GM18861 (cell line): ENCODE measurements at regions not wholly inside any gene's neighbourhood (a gene's known extent, or its start where the extent isn't known, plus 50 kb on each side); places are given as distances from the start of the nearest gene placed in this dataset.
"Not testable (repeated sequence)": the region's sequence is repeated elsewhere in the genome, so short reads cannot be mapped to it uniquely, and the experiment has no call there.

Experiments used
- ATAC-seq: cut with Tn5 transposase; IDR thresholded peaks from one replicate; pipeline ENCODE4 v1.9.1; 2021; ENCODE audit not compliant: unreplicated experiment

- no peak for ATAC-seq
Measured at GRCh38 chr6:6810727-6811126, 222.2 kb downstream of the LY86 start.

- ATAC-seq, result no peak
Measured at GRCh38 chr6:6811128-6812009, 222.8 kb downstream of the LY86 start.

- no peak for ATAC-seq
Measured at GRCh38 chr6:6812427-6812826, 223.9 kb downstream of the LY86 start.

DNA sequence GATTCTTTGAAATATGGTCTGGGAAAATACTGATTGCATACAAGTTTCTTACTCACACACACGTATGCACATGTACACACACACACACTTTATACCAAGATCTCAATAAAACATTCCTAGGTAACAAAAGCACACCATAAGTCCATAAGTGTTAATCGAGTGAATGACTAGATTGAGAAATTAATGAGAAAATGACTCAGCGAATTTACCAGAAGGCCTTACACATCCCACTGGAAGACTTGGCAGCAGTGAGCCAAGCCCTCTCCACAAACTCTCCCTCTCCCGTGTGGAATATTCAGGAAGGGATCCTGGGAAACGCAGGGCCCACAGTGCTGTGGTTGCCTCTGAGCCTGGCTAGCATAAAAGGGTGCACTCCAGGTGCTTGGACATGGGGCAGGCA lies 227.2 kb downstream of the LY86 start:
- no peak for ATAC-seq

GRCh38 chr6:6816716-6817115 lies 228.2 kb downstream of the LY86 start:
- no peak for ATAC-seq

- ATAC-seq, result no peak
Measured at GRCh38 chr6:6818078-6818639, 229.6 kb downstream of the LY86 start.

- ATAC-seq, result no peak
Measured at GRCh38 chr6:6820641-6821238, 232.2 kb downstream of the LY86 start.

DNA sequence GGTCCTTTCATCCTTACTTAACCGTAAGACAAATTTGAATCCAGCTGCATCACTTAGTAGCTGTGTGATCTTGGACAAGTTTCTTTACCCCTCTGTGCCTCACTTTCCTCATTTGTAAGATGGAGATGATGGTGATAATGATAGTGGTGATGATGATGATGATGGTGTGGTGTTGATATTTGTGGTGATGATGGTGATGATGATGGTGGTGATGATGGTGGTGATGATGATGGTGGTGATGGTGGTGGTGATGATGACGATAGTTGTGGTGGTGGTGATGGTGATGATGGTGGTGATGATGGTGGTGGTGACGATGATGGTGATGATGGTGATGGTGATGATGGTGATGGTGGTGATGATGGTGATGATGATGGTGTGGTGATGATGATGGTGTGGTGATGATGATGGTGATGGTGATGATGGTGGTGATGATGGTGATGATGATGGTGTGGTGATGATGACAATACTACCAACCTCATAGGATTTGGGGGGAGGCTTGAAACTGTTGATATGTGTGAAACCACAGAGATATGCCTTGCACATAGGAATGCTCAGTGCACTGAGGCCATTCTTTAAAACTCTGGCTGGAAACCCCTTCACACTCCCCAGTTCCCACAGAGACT lies 233.2 kb downstream of the LY86 start:
- no peak for ATAC-seq

DNA sequence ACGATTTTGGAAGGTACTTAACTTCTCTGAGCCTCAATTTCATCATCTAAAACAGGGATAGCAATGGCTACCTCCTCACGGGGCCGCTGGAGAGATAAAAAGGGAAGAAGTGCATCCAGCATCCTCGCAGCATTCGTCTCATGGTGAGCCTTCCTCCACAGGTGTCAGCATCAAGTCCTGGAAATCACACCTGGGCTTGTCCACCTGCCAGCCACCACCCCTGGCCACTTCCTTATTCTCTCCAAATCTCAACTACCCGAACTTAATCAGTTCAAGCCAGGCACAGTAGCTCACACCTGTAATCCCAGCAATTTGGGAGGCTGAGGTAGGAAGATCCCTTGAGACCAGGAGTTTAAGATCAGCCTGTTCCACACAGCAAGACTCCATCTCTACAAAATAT lies 234.5 kb downstream of the LY86 start:
- no peak for ATAC-seq

DNA sequence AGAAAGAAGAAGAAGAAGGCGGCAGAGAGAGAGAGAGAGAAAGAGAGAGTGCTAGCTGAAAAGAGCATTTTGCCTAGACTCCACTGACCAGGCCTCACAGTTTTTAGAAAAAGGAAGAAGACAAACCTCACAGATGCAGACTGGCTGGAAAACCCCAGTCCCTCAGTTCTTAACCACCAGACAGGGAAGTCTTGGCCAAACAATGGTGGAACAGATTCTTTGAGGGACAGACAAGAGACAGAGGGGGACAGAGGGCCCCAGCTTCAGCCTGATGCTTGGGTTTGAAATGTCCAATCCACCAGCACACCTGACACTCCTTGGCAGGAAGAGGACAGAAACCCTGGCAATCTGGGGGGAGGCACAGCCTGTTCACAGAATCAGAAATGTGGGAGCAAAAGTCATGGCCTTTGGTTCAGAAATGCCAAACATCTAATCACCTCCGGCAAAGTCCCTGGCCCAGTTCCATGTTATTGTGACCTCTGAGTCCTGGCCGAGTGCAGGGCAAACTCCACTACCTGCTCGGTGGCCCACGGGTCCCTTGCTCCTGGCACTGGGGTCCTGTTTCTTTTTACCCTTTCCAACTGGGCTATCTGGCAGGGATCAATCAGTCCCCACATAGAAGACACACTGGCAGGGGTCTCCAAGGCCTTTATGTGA lies 235.2 kb downstream of the LY86 start:
- no peak for ATAC-seq

DNA sequence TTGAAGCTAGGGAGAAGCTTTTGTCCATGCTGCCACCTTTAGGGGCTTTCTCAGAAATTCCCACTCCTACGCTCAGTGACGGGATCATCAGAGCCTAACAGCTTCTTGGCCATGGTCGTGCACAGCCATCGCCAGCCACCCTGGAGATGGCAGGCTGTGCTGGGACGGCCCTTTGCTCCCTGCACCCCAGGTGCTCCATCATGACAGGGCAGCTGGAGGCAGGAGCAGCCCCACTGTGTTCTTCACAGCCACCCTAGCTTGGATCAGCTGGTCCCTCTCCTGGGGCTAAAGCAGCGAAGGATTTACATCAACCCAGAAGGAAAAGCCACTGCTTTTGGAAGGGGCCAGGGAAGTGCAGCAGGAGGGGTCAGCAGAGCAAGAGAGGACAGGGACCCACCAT lies 235.9 kb downstream of the LY86 start:
- no peak for ATAC-seq

DNA sequence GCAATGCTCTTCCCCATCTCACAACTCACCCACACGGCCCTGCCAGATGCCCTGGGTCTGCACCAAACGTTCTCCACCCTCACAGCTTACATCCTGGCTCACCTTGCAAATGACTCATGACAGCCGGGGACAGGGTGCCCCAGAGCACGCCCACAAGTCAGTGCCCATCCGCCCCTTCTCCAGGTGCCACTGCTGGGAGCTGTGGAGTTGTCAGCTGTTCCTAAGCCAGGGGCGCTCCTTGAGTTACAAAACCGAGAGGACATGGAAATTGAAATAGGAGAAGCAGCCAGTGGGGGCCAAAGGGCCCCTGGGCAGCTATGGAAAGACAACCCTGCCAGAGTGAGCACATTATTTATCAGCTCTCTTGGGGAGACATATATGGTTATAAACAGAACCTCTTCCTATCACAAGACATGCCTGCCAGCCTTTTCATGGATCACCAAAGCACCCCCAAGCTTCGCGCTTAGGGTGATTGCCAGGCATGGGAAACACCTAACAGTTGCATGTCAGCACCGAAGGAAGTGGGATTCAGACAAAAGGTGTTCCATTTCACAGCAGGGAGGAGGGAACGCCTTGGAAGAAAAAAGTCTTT lies 236.8 kb downstream of the LY86 start:
- no peak for ATAC-seq

DNA sequence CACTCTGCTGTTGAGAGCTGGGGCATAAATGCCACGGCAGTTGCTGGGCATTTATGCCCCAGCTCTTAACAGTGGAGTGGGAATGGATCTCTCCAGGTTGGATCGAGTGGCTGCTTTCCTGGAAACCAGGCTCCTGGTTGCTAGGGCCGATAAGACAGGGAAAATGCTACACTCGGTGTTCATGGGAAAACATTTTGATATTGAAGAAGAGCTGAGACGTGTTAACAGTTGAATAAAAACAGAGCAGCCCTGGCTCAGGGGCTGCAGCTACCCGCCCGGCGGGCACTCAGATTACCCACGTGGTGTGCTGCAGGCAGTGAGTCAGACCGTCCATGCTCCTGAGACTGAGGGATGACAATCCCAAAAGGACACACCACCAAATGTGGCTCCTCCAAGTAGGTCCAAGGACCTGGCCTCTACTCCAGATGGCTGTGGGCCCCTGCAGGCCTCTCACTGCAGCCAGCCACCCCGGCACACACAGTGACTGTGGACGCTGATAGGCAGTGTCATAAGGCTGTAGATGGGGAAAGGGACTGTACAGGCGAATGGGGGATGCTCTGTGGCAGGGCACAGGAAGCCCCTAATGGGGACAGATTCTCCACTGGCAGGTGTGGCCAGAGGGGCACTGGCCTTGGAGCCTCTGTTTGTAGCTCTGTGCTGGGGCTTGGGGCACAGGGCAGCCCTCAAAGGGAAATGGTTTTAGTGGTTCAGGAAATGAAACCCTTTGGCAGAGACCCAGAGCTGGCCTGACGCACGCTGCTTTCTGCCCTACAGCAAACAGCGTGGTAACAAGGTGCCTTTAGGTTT lies 237.8 kb downstream of the LY86 start:
- ATAC-seq, result peak; percentile 82

- ATAC-seq, result no peak
Measured at GRCh38 chr6:6826961-6827360, 238.4 kb downstream of the LY86 start.

- ATAC-seq, result no peak
Measured at GRCh38 chr6:6829872-6830685, 241.6 kb downstream of the LY86 start.

GRCh38 chr6:6830686-6831063 lies 242.2 kb downstream of the LY86 start:
- not testable (repeated sequence) for ATAC-seq

DNA sequence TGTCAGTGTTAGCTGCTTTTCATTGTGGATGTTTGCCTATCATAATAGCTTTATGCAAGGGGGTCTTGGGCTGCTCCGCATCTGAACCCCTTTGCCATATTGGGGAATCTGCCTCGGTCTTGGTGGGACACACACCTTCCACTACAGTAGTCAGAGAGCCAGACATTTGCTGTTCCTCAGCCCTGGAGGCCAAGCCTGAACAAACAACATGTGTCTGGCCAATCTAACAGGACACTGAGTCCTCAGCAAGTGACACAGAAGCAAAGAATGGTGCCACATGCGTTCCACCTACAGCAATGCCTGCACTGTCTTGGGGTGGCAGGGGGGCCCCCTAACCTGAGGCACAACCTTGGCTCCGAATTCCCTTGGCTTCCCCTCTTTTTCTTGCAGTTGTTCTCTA lies 243.9 kb downstream of the LY86 start:
- ATAC-seq, result no peak

DNA sequence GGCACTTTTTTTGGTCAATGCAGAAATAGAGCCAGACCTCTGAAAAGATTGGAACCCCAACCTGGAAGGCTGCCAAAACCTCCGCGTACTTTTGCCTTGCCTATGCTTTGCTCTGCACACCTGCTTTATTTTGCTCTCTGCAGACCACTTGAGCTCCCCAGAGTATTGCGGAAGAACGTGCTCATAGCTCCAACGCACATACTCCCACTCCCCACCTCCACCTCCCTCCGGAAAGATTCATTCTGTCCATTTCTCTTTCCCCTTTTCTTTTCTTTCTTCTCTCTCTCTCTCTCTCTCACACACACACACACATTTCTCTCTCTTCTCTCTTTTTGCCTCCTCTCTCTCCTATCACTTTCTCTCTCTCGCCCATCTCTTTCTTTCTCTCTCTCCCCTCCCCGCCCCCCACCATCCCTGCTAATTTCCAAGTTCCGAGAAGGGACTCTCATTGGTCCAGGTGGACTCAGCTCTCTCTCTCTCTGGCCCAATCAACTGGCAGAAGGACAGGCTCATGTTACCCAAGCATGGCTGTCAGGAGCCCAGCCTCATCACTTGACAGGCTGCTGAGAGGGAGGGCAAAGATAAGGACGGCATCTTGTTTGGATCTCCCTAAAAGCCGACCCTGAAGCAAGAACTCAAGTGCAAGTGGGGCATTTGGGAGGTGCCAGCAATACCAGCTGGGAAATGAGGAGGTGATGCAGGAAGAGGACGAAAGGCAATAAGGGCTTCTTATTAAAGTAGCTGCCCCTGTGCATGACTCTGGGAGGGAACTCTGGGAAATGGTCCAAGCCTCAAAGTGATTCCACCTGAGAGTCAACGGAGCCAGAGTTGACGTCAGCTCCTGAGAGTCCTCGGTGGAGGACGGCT lies 246.1 kb downstream of the LY86 start:
- no peak for ATAC-seq

DNA sequence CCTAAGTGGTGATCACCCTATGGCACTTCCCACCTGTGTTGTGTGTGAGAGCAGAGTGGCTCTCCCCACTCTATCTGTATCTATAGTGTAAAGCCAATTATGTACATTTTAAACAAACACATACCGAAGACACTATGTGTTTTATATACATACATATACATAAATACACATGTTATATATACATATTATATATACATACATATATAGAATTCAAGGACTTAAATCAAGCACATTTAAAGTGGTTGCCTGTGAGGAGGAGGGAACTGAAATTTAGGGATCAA lies 246.6 kb downstream of the LY86 start:
- no peak for ATAC-seq
